ENCODE measurements at regions not wholly inside any gene's neighbourhood (a gene's known extent, or its start where the extent isn't known, plus 50 kb on each side); places are given as distances from the start of the nearest gene placed in this dataset.
"Not testable (repeated sequence)": the region's sequence is repeated elsewhere in the genome, so short reads cannot be mapped to it uniquely, and the experiment has no call there.

- DNase-seq, result no peak
Measured at GRCh38 chr3:182294256-182294655, 499.0 kb upstream of the ATP11B start.

GRCh38 chr3:182294696-182295095 lies 498.6 kb upstream of the ATP11B start:
- no peak for DNase-seq

- DNase-seq, result no peak
Measured at GRCh38 chr3:182300266-182300665, 493.0 kb upstream of the ATP11B start.

DNA sequence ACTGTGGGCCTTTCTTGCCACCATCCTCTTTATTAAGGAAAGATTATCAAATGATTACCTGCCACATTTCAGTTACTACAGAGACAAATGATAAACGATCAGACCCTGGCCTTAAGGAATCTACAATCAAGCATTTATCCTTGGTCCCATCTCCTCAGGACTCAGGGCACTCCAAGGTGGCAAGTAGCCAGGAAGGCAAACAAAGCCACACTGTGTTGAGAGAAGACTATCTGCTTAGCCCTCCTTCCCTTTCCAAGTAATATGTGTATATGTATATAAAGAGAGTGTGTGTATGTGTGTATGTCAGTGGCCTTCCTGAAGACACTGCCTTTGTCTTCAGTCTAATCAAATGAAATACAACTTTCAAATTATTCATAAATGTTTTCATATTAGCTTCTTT lies 490.1 kb upstream of the ATP11B start:
- DNase-seq, result no peak

- DNase-seq, result no peak
Measured at GRCh38 chr3:182305881-182306665, 487.2 kb upstream of the ATP11B start.

- DNase-seq, result no peak
Measured at GRCh38 chr3:182308328-182308727, 485.0 kb upstream of the ATP11B start.

GRCh38 chr3:182309120-182309519 lies 484.2 kb upstream of the ATP11B start:
- no peak for DNase-seq

- DNase-seq, result no peak
Measured at GRCh38 chr3:182315313-182315712, 478.0 kb upstream of the ATP11B start.

GRCh38 chr3:182323126-182323700 lies 470.1 kb upstream of the ATP11B start:
- DNase-seq, result no peak

- no peak for DNase-seq
Measured at GRCh38 chr3:182323898-182324297, 469.4 kb upstream of the ATP11B start.

DNA sequence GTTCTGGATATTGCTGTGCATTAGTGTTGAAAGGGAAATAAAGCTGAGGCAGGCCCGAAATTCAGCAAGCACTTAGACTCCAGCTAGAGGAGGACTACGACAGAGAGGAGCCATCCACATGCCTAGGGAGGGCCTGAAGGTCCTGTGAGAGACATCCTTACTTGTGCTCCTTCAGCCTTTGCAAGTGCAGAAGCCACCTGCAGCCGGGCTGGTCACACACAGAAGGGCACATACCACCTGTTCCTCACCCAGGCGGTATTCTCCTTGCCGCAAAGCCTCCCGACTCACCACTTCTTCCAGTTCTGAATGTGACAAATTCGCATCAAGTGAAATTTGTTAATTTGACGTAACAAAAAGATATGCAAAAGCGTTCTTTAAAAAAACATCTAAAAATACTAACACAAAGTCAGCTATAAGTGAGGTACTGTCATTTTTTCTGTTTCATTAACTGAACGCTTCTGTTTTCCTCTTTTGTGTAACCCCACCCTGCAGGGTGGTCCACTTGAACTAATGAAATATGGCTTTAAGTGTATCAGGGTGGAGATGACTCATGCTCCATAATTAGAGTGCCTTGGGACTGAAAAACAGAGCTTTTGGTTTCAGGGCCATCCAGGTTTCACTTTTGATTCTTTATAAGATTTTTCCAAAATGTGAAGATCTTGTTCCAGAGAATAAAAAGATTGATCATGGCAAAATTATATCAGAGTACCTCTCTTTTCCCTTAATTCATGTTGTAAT lies 467.9 kb upstream of the ATP11B start:
- DNase-seq, result no peak

DNA sequence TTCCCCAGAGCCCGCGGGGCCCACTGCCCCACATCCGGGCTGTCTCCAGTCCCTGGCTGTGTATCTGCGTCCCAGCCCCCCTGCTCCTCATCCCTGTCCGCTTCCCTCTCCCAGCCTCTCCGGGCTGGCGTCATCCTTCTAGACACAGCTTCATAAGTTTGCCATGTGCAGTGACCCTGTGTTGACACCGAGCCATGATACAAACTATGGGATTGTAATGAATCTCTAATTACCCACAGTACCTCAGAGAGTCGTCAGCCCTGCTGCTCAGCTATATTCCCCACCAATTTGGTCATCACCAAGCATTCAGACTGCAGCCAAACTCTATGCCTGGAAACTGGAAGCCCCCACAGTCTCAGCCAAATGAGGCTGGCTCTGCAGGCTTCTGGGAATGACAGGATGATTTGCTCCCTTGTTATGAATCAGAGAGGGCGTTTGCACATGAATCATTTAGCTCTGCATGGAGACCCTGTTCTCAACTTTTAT lies 466.1 kb upstream of the ATP11B start:
- no peak for DNase-seq

GRCh38 chr3:182330646-182331045 lies 462.7 kb upstream of the ATP11B start:
- DNase-seq, result no peak

DNA sequence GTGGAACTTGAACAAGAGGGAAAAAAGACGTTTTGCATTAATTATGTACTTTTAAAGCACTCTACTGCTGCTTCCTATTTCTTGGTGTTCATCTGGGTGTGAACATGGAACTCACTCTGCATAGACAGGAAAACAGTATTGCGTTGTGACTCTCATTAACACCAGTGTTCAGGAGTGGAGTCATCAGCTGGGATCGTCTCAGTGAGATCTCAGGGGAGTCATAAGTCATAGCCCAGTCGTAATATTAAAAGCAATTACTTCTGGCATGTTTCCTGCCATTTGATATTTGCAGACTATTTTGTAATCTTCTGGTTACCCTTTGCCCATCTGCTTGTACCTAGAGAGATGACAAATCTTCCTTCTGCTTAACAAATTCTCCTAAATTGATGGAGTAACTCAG lies 462.0 kb upstream of the ATP11B start:
- DNase-seq, result no peak

DNA sequence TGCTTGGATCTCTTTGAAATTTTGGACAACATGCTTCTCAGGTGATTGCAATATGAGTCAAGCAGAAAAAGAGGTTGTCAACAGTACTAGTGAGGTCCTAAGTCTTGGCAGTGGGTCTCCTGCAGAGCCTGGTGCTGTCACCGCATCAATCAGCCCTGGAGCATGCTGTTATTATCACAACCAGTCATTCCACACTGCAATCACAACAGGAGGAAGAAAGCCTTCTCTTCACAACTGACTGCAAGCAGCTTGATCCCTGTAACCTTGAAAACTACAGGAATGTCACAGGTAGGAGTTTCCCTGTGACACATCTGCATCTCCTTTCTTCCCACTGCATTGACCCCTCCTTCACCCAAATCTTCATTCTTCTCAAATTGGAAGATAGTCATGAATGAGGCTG lies 451.1 kb upstream of the ATP11B start:
- DNase-seq, result no peak

DNA sequence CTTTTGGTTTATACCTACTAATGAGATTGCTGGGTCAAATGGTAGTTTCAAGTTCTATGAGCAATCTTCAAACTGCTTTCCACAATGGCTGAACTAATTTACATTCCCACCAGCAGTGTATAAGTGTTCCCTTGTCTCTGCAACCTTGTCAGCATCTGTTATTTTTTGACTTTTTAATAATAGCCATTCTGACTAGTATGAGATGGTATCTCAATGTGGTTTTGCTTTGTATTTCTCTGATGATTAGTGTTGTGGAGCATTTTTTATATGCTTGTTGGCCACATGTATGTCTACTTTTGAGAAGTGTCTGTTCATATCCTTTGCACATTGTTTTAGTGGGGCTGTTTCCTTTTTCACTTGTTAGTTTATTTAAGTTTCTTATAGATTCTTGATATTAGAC lies 449.3 kb upstream of the ATP11B start:
- DNase-seq, result not testable (repeated sequence)

DNA sequence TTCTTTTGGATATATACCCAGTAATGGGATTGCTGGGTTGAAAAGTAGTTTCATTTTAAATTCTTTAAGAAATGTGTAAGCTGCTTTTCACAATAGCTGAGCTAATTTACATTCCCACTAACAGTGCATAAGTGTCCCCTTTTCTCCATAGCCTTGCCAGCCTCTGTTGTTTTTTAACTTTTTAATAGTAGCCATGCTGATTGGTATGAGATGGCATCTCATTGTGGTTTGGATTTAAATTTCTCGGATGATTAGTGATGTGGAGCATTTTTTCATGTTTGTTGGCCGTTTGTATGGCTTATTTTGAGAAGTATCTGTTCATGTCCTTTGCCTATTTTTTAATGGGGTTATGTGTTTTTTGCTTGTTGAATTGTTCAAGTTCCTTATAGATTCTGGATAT lies 444.3 kb upstream of the ATP11B start:
- no peak for DNase-seq

DNA sequence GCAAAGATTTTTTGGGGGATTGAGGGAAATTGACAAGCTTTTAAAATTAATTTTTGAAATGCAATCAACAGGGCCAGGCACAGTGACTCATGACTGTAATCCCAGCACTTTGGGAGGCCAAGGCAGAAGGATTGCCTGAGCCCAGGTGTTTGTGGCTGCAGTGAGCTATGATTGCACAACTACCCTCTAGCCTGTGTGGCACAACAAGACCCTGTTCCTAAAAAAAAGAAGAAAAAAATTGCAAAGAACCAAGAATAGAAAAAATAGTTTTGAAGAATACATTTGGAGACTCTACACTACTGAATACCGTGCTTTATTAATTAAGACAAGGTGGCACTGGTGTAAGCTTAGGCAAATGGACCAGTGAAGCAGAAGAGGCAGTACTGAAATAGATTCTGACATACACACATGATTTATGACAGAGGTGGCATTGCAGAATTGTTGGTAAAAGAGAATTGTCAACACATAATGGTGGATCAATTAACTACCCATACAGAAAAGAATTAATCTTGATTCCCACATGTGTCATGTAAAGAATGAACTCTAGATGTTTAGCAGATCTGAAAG lies 443.3 kb upstream of the ATP11B start:
- no peak for DNase-seq

- DNase-seq, result no peak
Measured at GRCh38 chr3:182357928-182358327, 435.4 kb upstream of the ATP11B start.

- DNase-seq, result no peak
Measured at GRCh38 chr3:182364323-182364722, 429.0 kb upstream of the ATP11B start.

DNA sequence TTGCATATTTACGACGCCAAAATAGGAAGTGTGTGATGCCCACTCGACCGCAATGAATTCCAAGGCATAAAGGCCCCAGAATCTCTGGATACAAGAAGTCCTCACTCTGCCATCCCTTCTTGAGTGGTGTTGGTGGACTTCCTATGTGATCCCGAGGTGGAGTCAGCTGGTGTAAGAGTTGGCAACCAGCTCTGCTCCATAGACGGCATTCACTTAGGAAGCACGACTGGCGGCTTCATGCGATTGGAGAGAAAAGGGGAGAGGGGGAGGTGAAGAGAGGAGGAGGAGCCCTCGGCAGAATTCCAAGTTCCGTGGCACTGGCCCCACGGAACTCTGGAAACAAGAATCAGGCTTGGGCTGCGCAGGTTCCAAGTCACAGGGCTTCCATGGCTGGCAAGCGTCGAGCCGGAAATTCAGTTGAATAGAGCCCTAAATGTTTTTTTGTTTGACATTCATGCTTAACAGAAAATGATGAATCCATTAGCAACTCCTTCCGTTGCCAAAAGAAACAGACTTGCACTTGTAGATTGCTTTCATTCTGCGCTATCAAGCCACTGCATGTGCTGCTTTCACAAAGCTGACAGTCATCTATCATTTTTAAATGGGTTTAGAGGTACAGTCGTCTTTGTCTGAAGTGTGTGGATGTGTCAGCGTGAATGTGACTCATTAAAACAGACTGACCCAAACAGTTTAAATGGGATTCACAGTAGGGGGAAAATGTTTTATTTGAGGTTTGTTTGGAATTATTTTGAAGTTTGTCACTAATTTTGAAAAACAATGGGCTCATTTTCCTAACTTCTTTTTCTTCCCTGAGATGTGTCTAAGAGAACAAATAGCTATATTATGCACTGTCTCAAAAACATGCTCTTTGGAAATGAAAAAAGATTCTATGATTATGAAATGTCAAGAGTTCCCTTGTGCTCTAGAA lies 428.3 kb upstream of the ATP11B start:
- no peak for DNase-seq

GRCh38 chr3:182366746-182367145 lies 426.6 kb upstream of the ATP11B start:
- DNase-seq, result no peak

DNA sequence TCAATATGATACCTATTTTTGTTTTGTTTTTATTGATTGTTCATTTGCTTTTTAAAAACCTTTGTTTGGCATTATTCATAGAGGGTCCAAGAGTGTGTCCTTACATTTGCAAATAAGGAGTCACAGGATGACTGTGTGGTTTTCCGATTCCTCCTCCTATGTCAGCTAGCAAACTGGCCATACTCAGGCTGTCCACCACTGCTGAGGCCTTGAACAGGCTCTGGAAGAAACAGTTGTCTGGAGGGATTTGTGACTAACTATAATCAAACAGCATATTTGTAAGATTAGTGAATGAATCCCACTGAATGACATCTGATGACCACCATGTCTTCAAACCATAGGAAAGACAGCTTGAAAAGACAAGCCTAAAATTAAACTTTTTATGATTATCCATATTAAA lies 423.4 kb upstream of the ATP11B start:
- no peak for DNase-seq
